Panc1 (cell line): ENCODE measurements at regions not wholly inside any gene's neighbourhood (a gene's known extent, or its start where the extent isn't known, plus 50 kb on each side); places are given as distances from the start of the nearest gene placed in this dataset.

Source experiments
- ATAC-seq: fragments of 200-7000 bp; cut with Tn5 transposase; 2 replicates; pipeline ENCODE4 v1.9.1; 2020; ENCODE audit warnings: mild to moderate bottlenecking, moderate library complexity
- BruUV-seq: library from RNA; stranded (reverse); fragments of 400-500 nt; replicated peaks from 2 replicates; lab custom pipeline; 2021; lab: Mats Ljungman, UMichigan
- CTCF ChIA-PET: fragments of 300-600 bp; sonication (Branson Sonifier 250); formaldehyde crosslinking; loops from one replicate; lab custom pipeline; 2022; ENCODE audit warnings: antibody characterized with exemption; lab: Charles Lee
- POLR2A ChIA-PET: fragments of 300-600 bp; sonication (Branson Sonifier 250); formaldehyde crosslinking; loops from one replicate; lab custom pipeline; 2022; ENCODE audit warnings: antibody characterized with exemption; lab: Charles Lee
- DNase-seq: peaks from one replicate; pipeline ENCODE4 v3.0.0-alpha.2; 2010; ENCODE audit warnings: low read depth, low spot score
- H3K27ac ChIP-seq: 2 replicates; pipeline ENCODE4 v1.5.1; 2011; ENCODE audit warnings: mild to moderate bottlenecking, low read length, inconsistent platforms
- H3K27me3 ChIP-seq: fragments of 200-500 bp; sonication (Bioruptor generic); 2 replicates; pipeline ENCODE4 v1.6.0; 2014; ENCODE audit warnings: low read length, inconsistent platforms; ENCODE audit not compliant: control insufficient read depth, insufficient read depth
- H3K36me3 ChIP-seq: fragments of 200-500 bp; sonication (Bioruptor generic); 2 replicates; pipeline ENCODE4 v1.5.1; 2014; ENCODE audit warnings: inconsistent platforms, mild to moderate bottlenecking, low read length, moderate library complexity; ENCODE audit not compliant: control insufficient read depth, insufficient read depth
- H3K4me1 ChIP-seq: 2 replicates; pipeline ENCODE4 v1.5.1; 2011; ENCODE audit warnings: inconsistent platforms, mild to moderate bottlenecking, low read length, moderate library complexity; ENCODE audit not compliant: control insufficient read depth, insufficient read depth
- H3K4me3 ChIP-seq, 2 experiments: 2 replicates each; pipeline ENCODE4 v1.5.1; 2011 to 2012; ENCODE audit warnings: low read depth in 2 of 2, low read length in 2 of 2, mild to moderate bottlenecking in 2 of 2, inconsistent platforms in 1 of 2, moderate library complexity in 1 of 2
- H3K9me3 ChIP-seq: fragments of 200-500 bp; sonication (Bioruptor generic); 2 replicates; pipeline ENCODE4 v1.5.1; 2014; ENCODE audit warnings: low read depth, mild to moderate bottlenecking, inconsistent platforms, low read length, moderate library complexity; ENCODE audit not compliant: control insufficient read depth, insufficient read depth
- POLR2AphosphoS5 ChIP-seq: IDR thresholded peaks from 2 replicates; pipeline ENCODE4 v1.6.1; 2012; ENCODE audit warnings: mild to moderate bottlenecking, low read depth, low read length, moderate library complexity
- SIN3A ChIP-seq: IDR thresholded peaks from 2 replicates; pipeline ENCODE4 v1.6.1; 2012; ENCODE audit warnings: low read depth, mild to moderate bottlenecking, low read length, moderate library complexity, borderline replicate concordance; ENCODE audit not compliant: insufficient read depth
- TCF7L2 ChIP-seq: IDR thresholded peaks from 2 replicates; pipeline ENCODE4 v1.6.1; 2011; ENCODE audit warnings: mild to moderate bottlenecking, low read depth, low read length, inconsistent platforms
- in situ Hi-C: cut with HindIII; loops from 2 replicates; pipeline ENCODE4 v1.10.0; 2016; ENCODE audit warnings: low sequenced_read_pairs, low pct_unique_long_range_greater_than_20kb
- intact Hi-C: fragments of 100-400 bp; cut with micrococcal nuclease; formaldehyde crosslinking; loops from one replicate; pipeline ENCODE4 v1.10.0; 2022; ENCODE audit not compliant: unreplicated experiment
- TF ChIP-seq, protein P1 (sequence below): fragments of 450-650 bp; IDR thresholded peaks from 2 replicates; pipeline ENCODE4 v1.5.1; 2017; ENCODE audit warnings: mild to moderate bottlenecking
- TF ChIP-seq, protein P2 (sequence below), 2 experiments: IDR thresholded peaks; 2 replicates each; pipeline ENCODE4 v1.6.1; 2011 to 2012; ENCODE audit warnings: low read depth in 2 of 2, control low read depth in 1 of 2, low read length in 1 of 2, mild to moderate bottlenecking in 1 of 2, moderate library complexity in 1 of 2; ENCODE audit not compliant: insufficient read depth in 1 of 2

DNA sequence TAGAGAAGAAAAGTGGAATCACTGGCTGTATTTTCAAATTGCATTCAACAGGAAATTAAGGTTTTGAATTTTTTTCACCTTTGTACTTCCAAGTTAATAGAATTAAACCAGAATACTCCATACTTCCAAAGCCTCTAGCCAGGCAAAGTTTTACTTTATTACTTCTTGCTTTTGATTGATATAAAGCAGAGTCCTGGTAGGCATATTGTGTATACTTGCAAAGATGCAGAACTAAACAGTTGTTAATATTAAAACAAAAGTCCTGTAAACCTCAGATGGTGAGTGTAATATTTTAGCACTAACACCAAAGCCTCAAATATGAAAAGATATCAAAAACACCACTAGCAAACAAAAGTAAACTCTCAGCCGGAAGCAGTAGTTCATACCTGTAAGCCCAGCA, 107.2 kb upstream of the C2CD4B start:
- Histone ChIP-seq H3K9me3 (peaks cover 18% of the 10 kb centered on the region), H3K4me1 (no peaks in the 10 kb centered on the region), H3K36me3 (no peaks in the 10 kb centered on the region), H3K27me3 (no peaks in the 10 kb centered on the region; the same call in 1 of the 2 replicates), H3K27ac (no peak overlapping the region), H3K4me3 (no peak overlapping the region)
- BruUV-seq: no TSS peak
- POLR2A ChIA-PET: no interaction called here
- DNase-seq (no peak), ATAC-seq (no peak)
- CTCF ChIA-PET: no interaction called here
- in situ Hi-C loops (no loop called here), intact Hi-C loops (no loop called here)
- TF ChIP-seq POLR2AphosphoS5: no peak
- TF ChIP-seq SIN3A: no peak
- TF ChIP-seq TCF7L2: no peak
- TF ChIP-seq, protein P1, sequence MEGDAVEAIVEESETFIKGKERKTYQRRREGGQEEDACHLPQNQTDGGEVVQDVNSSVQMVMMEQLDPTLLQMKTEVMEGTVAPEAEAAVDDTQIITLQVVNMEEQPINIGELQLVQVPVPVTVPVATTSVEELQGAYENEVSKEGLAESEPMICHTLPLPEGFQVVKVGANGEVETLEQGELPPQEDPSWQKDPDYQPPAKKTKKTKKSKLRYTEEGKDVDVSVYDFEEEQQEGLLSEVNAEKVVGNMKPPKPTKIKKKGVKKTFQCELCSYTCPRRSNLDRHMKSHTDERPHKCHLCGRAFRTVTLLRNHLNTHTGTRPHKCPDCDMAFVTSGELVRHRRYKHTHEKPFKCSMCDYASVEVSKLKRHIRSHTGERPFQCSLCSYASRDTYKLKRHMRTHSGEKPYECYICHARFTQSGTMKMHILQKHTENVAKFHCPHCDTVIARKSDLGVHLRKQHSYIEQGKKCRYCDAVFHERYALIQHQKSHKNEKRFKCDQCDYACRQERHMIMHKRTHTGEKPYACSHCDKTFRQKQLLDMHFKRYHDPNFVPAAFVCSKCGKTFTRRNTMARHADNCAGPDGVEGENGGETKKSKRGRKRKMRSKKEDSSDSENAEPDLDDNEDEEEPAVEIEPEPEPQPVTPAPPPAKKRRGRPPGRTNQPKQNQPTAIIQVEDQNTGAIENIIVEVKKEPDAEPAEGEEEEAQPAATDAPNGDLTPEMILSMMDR: no peak
- TF ChIP-seq, protein P2, sequence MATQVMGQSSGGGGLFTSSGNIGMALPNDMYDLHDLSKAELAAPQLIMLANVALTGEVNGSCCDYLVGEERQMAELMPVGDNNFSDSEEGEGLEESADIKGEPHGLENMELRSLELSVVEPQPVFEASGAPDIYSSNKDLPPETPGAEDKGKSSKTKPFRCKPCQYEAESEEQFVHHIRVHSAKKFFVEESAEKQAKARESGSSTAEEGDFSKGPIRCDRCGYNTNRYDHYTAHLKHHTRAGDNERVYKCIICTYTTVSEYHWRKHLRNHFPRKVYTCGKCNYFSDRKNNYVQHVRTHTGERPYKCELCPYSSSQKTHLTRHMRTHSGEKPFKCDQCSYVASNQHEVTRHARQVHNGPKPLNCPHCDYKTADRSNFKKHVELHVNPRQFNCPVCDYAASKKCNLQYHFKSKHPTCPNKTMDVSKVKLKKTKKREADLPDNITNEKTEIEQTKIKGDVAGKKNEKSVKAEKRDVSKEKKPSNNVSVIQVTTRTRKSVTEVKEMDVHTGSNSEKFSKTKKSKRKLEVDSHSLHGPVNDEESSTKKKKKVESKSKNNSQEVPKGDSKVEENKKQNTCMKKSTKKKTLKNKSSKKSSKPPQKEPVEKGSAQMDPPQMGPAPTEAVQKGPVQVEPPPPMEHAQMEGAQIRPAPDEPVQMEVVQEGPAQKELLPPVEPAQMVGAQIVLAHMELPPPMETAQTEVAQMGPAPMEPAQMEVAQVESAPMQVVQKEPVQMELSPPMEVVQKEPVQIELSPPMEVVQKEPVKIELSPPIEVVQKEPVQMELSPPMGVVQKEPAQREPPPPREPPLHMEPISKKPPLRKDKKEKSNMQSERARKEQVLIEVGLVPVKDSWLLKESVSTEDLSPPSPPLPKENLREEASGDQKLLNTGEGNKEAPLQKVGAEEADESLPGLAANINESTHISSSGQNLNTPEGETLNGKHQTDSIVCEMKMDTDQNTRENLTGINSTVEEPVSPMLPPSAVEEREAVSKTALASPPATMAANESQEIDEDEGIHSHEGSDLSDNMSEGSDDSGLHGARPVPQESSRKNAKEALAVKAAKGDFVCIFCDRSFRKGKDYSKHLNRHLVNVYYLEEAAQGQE (IDR thresholded peaks at IDR 0.05; ENCODE audit: insufficient read depth in 1 of 2, low read depth in 2 of 2, low read length in 1 of 2): no peak

DNA sequence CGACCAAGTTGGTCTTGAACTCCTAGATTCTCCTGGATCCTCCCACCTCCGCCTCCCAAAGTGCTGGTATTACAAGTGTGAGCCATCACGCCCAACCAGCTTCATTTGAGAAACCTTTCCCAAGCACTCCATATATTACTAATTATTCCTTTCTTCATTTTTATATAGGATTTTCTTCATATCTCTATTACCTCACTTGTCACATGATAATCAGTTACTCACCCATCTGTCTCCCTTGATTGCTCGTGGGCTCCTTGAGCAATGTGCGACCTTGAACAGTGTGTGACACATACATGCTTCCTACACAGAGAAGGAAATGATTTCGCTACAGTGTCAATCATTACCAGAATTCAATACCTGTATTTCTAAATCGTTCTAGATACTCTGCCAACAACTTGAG, 110.7 kb upstream of the C2CD4B start:
- Histone ChIP-seq H3K9me3 (no peaks in the 10 kb centered on the region), H3K4me3 (no peak overlapping the region), H3K27me3 (peaks cover 10% of the 10 kb centered on the region; the same call in 1 of the 2 replicates), H3K36me3 (no peaks in the 10 kb centered on the region), H3K27ac (no peak overlapping the region), H3K4me1 (no peaks in the 10 kb centered on the region)
- BruUV-seq: no TSS peak
- TF ChIP-seq, protein P2 (IDR thresholded peaks at IDR 0.05; ENCODE audit: insufficient read depth in 1 of 2, low read depth in 2 of 2, low read length in 1 of 2): no peak
- no peak for TF ChIP-seq TCF7L2
- no peak for TF ChIP-seq POLR2AphosphoS5
- TF ChIP-seq SIN3A: no peak
- TF ChIP-seq, protein P1: no peak
- CTCF ChIA-PET: no interaction called here
- intact Hi-C loops (no loop called here), in situ Hi-C loops (no loop called here)
- POLR2A ChIA-PET: no interaction called here
- DNase-seq (no peak), ATAC-seq (no peak)
